Neural cell (in vitro differentiated cells): ENCODE measurements at regions not wholly inside any gene's neighbourhood (a gene's known extent, or its start where the extent isn't known, plus 50 kb on each side); places are given as distances from the start of the nearest gene placed in this dataset.

ENCODE experiments used
- CTCF ChIP-seq: fragments of 450-650 bp; IDR thresholded peaks from 2 replicates; pipeline ENCODE4 v1.5.1; 2014; ENCODE audit warnings: antibody characterized with exemption, mild to moderate bottlenecking, moderate library complexity; ENCODE audit not compliant: poor library complexity, severe bottlenecking
- MXI1 ChIP-seq: fragments of 450-650 bp; conservative IDR thresholded peaks from 2 replicates; pipeline ENCODE4 v1.6.1; 2014; ENCODE audit warnings: antibody characterized with exemption, mild to moderate bottlenecking; ENCODE audit not compliant: poor library complexity, severe bottlenecking

DNA sequence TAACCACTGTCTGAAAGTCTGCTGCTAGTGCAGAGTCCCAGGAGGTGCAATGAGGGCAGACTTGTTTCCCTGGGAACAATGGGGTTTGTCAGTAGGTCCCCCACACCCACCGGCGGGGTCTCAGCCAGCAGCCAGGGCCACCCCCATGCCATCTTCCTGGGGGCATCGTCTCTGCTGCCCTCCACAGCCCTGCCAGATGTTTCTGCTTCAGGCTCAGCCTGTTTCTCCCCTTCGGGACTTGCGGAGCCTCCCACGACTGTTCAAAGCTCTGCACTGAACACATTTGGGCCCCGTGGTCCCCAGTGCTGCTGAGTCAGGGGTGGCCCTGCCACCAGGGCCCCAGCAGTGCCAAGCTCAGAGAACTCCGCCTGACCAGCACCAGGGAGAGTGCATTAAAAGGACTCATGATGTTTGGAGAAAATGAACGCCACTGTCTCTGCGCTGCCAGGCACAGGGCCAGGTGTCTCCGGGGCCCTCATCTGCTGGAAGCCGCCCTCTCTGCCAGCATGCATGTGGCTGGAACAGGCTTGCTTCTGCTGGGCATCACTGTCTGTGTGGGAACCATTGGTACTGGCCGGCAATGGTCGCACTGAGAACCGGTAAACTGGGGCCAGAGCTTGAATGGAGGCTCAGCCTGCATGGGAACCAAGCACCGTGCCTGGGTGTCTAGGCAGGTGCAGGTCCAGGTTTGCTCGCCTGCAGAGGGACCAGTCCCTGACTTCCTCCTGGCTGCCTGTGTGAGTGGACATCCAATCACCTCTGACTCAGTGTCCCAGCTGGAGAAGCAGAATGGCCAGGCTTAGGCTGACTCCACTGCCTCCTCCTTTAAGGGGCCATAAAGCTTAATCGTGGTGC lies 345.1 kb downstream of the GLRX3 start:
- TF ChIP-seq CTCF (no peak), MXI1 (no peak)
